Activated naive CD8-positive, alpha-beta T cell treated with anti-CD3 and anti-CD28 coated beads for 36 hours (primary cell): ENCODE measurements at regions not wholly inside any gene's neighbourhood (a gene's known extent, or its start where the extent isn't known, plus 50 kb on each side); places are given as distances from the start of the nearest gene placed in this dataset.
"Not testable (repeated sequence)": the region's sequence is repeated elsewhere in the genome, so short reads cannot be mapped to it uniquely, and the experiment has no call there.

Experiments
- DNase-seq: peaks from one replicate; pipeline ENCODE4 v3.0.0; 2021
- H3K27ac Mint-ChIP-seq: one replicate; pipeline ENCODE4 v1.8.0; 2022; ENCODE audit warnings: mild to moderate bottlenecking, moderate library complexity, mixed read lengths
- H3K27me3 Mint-ChIP-seq: one replicate; pipeline ENCODE4 v1.8.0; 2022; ENCODE audit warnings: mild to moderate bottlenecking, mixed read lengths
- H3K36me3 Mint-ChIP-seq: one replicate; pipeline ENCODE4 v1.8.0; 2021; ENCODE audit warnings: mild to moderate bottlenecking, mixed read lengths
- H3K4me1 Mint-ChIP-seq: one replicate; pipeline ENCODE4 v1.8.0; 2021; ENCODE audit warnings: mixed read lengths
- H3K4me3 Mint-ChIP-seq: one replicate; pipeline ENCODE4 v1.8.0; 2022; ENCODE audit warnings: mild to moderate bottlenecking, moderate library complexity, mixed read lengths
- H3K9me3 Mint-ChIP-seq: one replicate; pipeline ENCODE4 v1.8.0; 2022; ENCODE audit warnings: mixed read lengths

DNA sequence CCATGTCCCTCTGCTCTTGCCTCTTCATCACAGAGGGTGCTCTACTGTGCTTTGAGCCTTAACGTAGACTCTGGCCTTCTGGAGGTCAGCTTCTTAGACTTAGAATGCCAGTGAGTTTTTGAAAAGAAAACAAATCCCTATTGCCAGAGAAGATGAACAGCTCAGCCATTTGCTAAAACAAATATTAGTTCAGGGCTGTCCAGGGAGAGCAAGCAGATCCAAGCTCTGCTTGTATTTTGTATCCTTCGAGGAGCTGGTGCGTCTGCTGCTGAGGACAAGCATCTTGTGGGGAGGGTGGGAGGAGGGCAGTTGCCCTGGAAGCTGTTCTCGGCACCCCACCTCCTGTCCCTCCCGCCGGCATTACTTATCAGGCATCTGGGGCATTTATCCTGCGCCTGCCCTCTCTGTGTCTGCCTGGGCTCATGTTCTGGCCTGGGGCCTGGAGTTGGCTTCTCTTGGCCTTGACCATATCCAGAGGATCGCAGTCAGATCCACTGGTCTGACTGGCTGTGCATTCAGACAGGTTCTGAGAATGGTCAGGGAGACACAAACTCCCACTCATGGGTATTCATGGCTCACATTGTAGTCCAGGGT is 173.1 kb upstream of the NLRP1 start:
- Mint-ChIP-seq H3K9me3 (no peaks in the 10 kb centered on the region), H3K27ac (no peak overlapping the region), H3K27me3 (peaks cover 43% of the 10 kb centered on the region), H3K4me3 (no peak overlapping the region), H3K36me3 (no peaks in the 10 kb centered on the region), H3K4me1 (no peaks in the 10 kb centered on the region)
- DNase-seq: no peak

DNA sequence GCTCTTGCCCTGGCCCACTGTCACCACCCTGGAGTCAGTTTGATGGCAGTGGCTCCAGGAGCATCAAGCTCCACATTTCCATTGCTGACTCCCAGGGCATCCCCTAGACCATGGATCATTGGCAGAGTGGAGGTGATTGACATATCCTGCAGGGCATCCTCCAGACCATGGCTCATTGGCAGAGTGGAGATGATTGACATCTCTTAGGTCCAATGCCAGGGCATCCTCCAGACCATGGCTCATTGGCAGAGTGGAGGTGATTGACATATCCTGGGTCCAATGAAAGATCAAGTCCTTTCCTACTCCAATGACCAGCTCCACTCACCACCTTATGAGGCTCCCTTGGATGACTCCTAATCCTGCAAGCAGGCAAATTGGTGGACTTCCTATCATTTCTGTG is 174.3 kb upstream of the NLRP1 start:
- peaks cover 43% of the 10 kb centered on the region for H3K27me3 Mint-ChIP-seq
- H3K4me1 Mint-ChIP-seq: no peaks in the 10 kb centered on the region
- no peak overlapping the region for H3K27ac Mint-ChIP-seq
- H3K36me3 Mint-ChIP-seq: no peaks in the 10 kb centered on the region
- H3K9me3 Mint-ChIP-seq: no peaks in the 10 kb centered on the region
- H3K4me3 Mint-ChIP-seq: no peak overlapping the region
- no peak for DNase-seq

DNA sequence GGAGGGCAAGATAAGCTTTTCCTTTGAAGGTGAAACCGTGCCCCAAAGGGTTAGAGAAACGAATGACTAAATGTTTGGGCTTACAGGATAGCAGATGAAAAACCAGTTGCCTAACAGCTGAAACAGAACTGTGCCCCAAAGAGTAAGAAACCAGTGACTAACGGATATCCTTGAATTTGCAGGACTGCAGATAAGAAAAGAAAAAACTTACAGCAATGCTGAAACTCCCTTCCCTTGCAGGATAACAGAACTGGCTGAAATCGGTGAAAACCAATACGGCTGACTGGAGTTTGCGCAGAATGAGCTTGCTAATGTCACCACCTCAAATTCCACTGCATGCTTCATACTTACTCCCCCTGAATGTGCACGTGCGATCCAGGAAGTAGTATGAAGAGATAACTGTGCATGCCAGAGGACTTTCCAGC is 175.2 kb upstream of the NLRP1 start:
- Mint-ChIP-seq H3K9me3 (no peaks in the 10 kb centered on the region), H3K4me1 (no peaks in the 10 kb centered on the region), H3K27me3 (peaks cover 43% of the 10 kb centered on the region), H3K27ac (no peak overlapping the region), H3K36me3 (no peaks in the 10 kb centered on the region), H3K4me3 (no peak overlapping the region)
- DNase-seq: no peak

DNA sequence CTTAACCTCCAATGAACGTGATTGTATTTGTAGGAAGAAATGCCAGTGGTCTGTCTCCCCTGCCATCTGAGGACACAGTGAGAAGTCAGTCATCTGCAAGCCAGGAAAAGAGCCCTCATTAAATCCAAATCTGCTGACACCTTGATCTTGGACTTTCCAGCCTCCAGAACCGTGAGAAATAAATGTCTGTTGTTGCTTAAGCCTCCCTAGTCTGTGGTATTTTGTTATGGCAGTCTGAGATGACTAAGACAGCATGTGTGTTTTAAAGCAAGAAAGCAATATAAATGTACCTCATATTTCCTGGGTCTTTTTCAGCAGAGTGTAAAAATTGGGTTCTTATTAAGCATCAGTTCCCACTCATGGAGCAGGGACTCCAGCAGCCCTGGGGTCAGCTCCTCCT is 177.9 kb upstream of the NLRP1 start:
- Mint-ChIP-seq H3K27ac (no peak overlapping the region), H3K36me3 (no peaks in the 10 kb centered on the region), H3K4me1 (no peaks in the 10 kb centered on the region), H3K27me3 (peaks cover 44% of the 10 kb centered on the region), H3K4me3 (no peak overlapping the region), H3K9me3 (no peaks in the 10 kb centered on the region)
- DNase-seq: no peak

DNA sequence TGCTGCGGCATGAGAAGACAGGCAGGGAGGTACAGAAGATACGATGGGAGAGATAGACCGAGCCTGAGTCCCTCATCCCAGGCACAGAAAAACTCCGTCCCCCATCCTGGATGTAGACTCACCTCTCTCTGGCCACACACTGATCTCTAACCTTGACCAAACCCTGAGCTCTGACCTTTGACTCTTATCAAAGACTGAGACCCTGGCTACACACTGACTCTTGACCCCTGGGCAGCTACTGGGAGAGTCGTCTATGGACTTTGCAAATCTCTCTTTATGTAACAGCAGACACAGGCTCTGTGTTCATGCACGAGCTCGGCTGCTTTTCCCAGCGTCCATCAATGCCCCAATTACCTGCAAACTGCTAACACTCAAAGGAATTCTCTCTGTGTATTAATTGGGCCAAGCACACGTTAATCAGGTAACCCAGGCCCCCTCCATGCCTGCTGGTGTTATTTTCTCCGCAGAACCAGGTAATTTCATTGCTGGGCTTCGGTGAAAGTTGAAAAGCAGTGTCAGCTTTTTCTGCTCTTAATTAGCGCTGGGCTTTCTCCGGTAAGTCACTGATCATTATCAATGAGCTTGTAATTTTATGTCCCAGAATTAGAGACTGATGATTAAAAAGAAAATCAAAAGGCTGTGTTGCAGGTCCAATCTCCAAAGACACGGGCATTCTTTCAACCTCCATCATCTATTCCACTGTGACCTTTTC is 179.4 kb upstream of the NLRP1 start:
- H3K4me1 Mint-ChIP-seq: no peaks in the 10 kb centered on the region
- H3K9me3 Mint-ChIP-seq: no peaks in the 10 kb centered on the region
- no peak overlapping the region for H3K27ac Mint-ChIP-seq
- H3K36me3 Mint-ChIP-seq: no peaks in the 10 kb centered on the region
- H3K4me3 Mint-ChIP-seq: no peak overlapping the region
- DNase-seq: no peak
- H3K27me3 Mint-ChIP-seq: peaks cover 46% of the 10 kb centered on the region

DNA sequence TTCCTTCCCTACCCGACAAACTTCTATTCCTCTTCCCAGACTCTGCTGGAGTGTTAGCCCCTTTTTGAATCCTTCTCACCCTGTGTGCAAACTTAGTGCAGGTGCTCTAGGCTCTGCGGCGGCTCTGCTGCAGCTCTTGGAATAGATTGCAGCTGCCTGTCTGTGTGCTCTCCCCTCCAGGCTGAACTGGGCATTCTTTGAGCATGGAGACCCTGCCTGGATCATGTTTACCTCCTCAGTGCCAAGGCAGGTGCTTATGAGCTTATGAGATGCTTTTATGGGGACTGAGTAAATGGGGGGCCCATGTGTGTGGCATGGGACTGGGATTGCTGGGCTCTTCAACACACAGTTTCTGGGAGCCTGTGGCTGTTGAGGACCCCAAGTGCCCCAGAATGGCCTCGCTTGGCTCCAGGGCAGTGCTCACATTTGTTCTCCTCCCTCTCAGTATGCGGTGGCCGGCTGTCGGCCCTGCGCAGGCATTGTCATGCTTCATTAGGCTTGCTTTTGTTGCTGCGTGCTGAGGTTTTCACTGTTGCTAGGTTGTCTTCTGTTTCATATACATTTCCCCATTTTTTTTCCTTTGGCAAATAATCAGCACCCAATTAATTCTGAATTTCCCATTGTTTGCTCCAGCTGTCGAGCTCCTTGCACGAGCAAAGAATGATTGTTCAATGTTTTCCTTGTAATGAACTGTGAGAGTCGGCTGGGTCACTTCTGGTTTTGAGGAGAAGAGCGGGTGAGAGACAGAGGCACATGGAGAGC is 185.5 kb upstream of the NLRP1 start:
- H3K36me3 Mint-ChIP-seq: no peaks in the 10 kb centered on the region
- no peak overlapping the region for H3K4me3 Mint-ChIP-seq
- H3K27me3 Mint-ChIP-seq: peaks cover 39% of the 10 kb centered on the region
- H3K27ac Mint-ChIP-seq: no peak overlapping the region
- H3K9me3 Mint-ChIP-seq: no peaks in the 10 kb centered on the region
- no peaks in the 10 kb centered on the region for H3K4me1 Mint-ChIP-seq
- DNase-seq: no peak

DNA sequence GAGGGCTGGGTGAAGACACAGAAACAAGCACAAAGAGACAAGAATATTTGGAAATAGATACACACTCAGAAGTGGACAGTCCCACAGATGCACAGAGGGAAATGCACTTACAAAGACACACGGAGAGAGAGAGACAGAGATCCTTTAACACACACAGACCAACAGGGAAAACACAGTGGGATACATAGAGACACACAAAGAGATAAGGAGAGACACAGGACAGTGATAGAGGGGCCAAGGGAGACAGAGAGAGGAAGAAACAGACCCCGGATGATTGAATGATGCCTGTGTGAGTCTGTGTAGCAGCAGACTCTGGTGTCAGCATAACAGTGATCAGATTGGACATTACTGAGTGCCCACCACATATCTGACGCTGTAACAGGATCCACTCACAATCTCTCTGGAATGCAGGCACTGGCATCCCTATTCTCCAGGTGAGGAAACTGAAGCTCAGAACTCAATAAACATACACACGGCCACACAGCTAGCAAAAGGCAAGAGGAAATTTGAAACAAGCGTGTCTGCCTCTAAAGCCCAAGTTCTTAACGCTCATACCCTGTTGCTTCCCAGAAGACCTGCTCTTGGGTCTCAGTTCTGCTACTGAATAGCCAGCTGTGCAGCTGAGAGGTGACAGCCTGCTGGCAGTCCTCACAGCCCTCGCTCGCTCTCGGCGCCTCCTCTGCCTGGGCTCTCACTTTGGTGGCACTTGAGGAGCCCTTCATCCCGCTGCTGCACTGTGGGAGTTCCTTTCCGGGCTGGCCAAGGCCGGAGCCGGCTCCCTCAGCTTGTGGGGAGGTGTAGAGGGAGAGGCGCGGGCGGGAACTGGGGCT is 186.3 kb upstream of the NLRP1 start:
- H3K4me1 Mint-ChIP-seq: no peaks in the 10 kb centered on the region

DNA sequence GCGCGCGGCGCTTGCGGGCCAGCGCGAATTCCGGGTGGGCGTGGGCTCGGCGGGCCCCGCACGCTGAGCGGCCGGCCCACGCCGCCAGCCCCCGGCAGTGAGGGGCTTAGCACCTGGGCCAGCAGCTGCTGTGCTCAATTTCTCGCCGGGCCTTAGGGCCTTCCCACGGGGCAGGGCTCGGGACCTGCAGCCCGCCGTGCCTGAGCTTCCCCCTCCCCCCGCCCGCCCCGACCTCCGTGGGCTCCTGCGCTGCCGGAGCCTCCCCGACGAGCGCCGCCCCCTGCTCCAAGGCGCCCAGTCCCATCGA is 186.9 kb upstream of the NLRP1 start:
- H3K27ac Mint-ChIP-seq, H3K4me3 Mint-ChIP-seq, DNase-seq, H3K36me3 Mint-ChIP-seq, H3K9me3 Mint-ChIP-seq, H3K4me1 Mint-ChIP-seq: not testable (repeated sequence)
- H3K27me3 Mint-ChIP-seq: peaks cover 39% of the 10 kb centered on the region

More for the DNA sequence above, 186.3 kb upstream of the NLRP1 start:
- Mint-ChIP-seq H3K36me3 (no peaks in the 10 kb centered on the region), H3K9me3 (no peaks in the 10 kb centered on the region), H3K27ac (no peak overlapping the region), H3K27me3 (peaks cover 41% of the 10 kb centered on the region), H3K4me3 (no peak overlapping the region)
- DNase-seq: no peak

DNA sequence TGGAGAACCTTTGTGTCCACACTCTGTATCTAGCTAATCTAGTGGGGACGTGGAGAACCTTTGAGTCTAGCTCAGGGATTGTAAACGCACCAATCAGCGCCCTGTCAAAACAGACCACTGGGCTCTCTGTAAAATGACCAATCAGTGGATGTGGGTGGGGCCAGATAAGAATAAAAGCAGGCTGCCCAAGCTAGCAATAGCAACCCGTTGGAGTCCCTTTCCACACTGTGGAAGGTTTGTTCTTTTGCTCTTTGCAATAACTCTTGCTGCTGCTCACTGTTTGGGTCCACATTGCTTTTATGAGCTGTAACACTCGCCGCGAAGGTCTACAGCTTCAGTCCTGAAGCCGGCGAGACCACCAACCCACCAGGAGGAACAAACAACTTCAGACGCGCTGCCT is 187.7 kb upstream of the NLRP1 start:
- H3K27me3 Mint-ChIP-seq: peaks cover 40% of the 10 kb centered on the region
- H3K4me1 Mint-ChIP-seq, DNase-seq, H3K36me3 Mint-ChIP-seq, H3K27ac Mint-ChIP-seq, H3K9me3 Mint-ChIP-seq, H3K4me3 Mint-ChIP-seq: not testable (repeated sequence)

DNA sequence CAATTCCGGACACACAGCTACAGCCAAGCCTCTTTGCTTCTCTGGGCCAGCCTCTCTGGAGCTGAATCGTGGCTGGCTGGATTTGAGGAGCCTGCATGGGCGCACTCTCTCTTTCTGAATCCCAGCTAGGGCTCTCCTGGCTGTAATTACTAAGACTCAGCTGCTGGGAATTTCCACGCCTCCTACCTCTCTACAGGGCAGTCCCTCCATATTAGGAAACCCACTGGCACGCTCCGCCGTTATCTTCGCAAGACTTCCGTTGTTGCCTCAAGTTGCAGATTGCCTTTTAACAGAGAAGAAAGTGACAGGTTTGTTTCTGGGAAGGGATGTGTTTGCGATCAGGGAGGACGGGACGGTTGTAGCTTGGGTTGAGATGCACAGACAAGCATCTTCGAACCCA is 188.4 kb upstream of the NLRP1 start:
- Mint-ChIP-seq H3K27me3 (peaks cover 41% of the 10 kb centered on the region), H3K9me3 (no peaks in the 10 kb centered on the region), H3K4me1 (peaks cover 4% of the 10 kb centered on the region), H3K27ac (no peak overlapping the region), H3K4me3 (no peak overlapping the region), H3K36me3 (no peaks in the 10 kb centered on the region)
- no peak for DNase-seq

DNA sequence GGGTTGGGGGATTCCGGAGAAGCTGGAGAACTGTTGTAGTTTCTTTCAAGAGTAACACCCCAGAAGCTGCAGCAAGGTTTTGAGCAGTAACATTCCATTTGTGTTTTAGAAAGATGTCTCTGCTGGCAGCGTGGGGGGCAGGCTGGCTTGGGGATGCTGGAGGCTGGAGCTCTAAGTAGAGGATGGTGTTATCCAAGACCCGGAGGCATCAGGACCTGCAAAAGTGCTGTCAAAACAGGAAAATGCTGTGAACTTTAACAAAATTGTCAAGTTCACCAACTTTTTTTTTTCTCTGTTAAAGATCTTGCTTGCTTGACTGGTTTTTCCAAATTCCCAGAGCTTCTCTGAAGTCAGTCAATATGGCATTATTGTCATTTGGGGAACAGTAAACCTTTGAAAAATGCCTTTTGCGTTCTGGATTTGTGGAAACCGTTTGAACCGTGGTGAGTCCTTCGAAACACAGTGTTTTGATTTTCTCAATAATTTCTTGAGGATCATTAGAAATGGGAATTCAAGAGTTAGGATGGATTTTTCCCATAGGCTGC is 189.6 kb upstream of the NLRP1 start:
- Mint-ChIP-seq H3K4me3 (no peak overlapping the region), H3K27me3 (peaks cover 36% of the 10 kb centered on the region), H3K36me3 (no peaks in the 10 kb centered on the region)

DNA sequence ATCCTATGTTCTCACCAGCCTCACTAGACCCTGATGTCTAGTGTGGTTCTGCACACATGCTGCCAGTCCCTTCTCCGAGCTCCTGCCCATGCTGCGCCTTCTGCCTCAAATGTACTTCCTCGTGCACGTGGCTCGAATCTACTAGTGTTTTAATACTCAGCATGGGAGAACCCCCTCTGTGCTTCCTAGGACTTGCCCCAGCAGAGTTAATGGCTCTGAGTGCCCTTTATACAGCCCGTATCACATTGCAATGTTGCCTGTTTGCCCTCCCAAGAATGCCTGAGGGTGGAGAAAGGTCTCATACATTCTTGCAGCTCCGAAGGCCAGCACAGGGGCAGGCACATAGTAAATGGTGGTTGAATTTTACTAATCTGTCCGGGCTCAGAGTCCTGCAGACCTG is 190.8 kb upstream of the NLRP1 start:
- H3K36me3 Mint-ChIP-seq: no peaks in the 10 kb centered on the region
- H3K27ac Mint-ChIP-seq: no peak overlapping the region
- H3K9me3 Mint-ChIP-seq: no peaks in the 10 kb centered on the region
- peaks cover 4% of the 10 kb centered on the region for H3K4me1 Mint-ChIP-seq
- H3K4me3 Mint-ChIP-seq: no peak overlapping the region
- peaks cover 39% of the 10 kb centered on the region for H3K27me3 Mint-ChIP-seq
- no peak for DNase-seq

More for the DNA sequence above, 189.6 kb upstream of the NLRP1 start:
- Mint-ChIP-seq H3K4me1 (peaks cover 4% of the 10 kb centered on the region), H3K27ac (no peak overlapping the region), H3K9me3 (no peaks in the 10 kb centered on the region)
- no peak for DNase-seq

DNA sequence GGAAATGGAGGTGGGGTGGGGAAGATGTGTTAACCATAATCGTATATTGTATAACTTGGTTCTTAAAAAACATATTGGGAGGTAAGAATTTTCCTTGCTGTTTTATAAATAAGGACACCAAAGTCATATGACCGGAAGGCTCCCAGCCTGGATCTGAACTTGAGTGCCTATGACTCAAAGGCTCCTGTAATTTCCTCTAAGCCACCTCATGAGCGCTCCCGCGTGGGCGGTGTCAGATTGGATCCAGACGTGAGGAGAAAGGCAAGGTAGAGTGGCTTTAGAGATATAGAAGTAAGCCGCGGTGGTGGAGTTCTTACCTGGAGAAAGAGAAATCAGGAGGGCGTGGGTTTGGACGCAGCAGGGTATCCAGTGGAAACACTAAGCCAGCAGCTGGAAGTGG is 196.2 kb upstream of the NLRP1 start:
- H3K27me3 Mint-ChIP-seq: peaks cover 28% of the 10 kb centered on the region
- no peak overlapping the region for H3K4me3 Mint-ChIP-seq
- DNase-seq: no peak
- H3K4me1 Mint-ChIP-seq: peaks cover 4% of the 10 kb centered on the region
- H3K36me3 Mint-ChIP-seq: no peaks in the 10 kb centered on the region
- peaks cover 9% of the 10 kb centered on the region for H3K9me3 Mint-ChIP-seq
- H3K27ac Mint-ChIP-seq: no peak overlapping the region

DNA sequence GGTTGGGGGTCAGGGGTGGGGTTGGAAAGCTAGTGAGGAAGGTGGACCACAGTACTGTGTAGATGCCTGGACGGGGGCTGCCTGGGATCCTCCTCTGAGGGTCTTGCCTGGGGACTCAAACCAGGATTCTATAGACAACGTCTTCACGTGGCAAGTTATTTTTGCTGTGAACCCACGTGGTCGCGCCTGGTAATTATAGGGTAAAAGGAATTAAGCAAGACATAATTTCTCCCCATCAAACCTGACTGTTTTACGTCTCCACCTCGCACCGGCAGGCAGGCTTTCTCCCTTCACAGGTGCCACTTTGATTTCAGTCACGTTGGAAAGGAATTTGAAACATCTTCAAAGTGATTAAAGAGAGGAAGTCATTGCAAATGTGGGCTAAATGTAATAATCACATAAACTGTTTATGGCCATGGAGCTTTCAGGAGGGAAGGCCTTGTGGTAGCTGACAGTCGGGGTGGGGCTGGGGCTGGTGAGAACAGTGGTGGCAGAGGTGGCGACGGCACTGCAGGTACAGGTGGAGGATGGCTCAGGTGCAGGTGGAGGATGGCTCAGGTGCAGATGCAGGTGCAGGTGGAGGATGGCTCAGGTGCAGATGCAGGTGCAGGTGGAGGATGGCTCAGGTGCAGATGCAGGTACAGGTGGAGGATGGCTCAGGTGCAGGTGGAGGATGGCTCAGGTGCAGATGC is 197.1 kb upstream of the NLRP1 start:
- Mint-ChIP-seq H3K4me1 (no peaks in the 10 kb centered on the region), H3K36me3 (no peaks in the 10 kb centered on the region), H3K4me3 (no peak overlapping the region), H3K9me3 (peaks cover 9% of the 10 kb centered on the region), H3K27ac (no peak overlapping the region), H3K27me3 (peaks cover 31% of the 10 kb centered on the region)
- no peak for DNase-seq
